Activated naive CD4-positive, alpha-beta T cell treated with anti-CD3 and anti-CD28 coated beads for 36 hours (primary cell): ENCODE measurements at regions not wholly inside any gene's neighbourhood (a gene's known extent, or its start where the extent isn't known, plus 50 kb on each side); places are given as distances from the start of the nearest gene placed in this dataset.

Experiments
- CTCF ChIA-PET: fragments of 350-600 bp; sonication (Branson Sonifier 250); formaldehyde crosslinking; loops from one replicate; lab custom pipeline; 2021; ENCODE audit warnings: antibody characterized with exemption; lab: Charles Lee
- DNase-seq: peaks from one replicate; pipeline ENCODE4 v3.0.0-alpha.2; 2020
- H3K27ac Mint-ChIP-seq: one replicate; pipeline ENCODE4 v1.8.0; 2021; ENCODE audit warnings: mild to moderate bottlenecking, mixed read lengths
- H3K27me3 Mint-ChIP-seq: one replicate; pipeline ENCODE4 v1.8.0; 2021; ENCODE audit warnings: low read depth, mixed read lengths
- H3K36me3 Mint-ChIP-seq: one replicate; pipeline ENCODE4 v1.8.0; 2021; ENCODE audit warnings: low read depth, mixed read lengths
- H3K4me1 Mint-ChIP-seq: one replicate; pipeline ENCODE4 v1.8.0; 2021; ENCODE audit warnings: low read depth, mixed read lengths
- H3K4me3 Mint-ChIP-seq: one replicate; pipeline ENCODE4 v1.8.0; 2021; ENCODE audit warnings: mild to moderate bottlenecking, moderate library complexity, mixed read lengths
- H3K9me3 Mint-ChIP-seq: one replicate; pipeline ENCODE4 v1.8.0; 2021; ENCODE audit warnings: mixed read lengths
- intact Hi-C: fragments of 100-400 bp; cut with micrococcal nuclease; formaldehyde crosslinking; loops from one replicate; pipeline ENCODE4 v1.15.1; 2023

DNA sequence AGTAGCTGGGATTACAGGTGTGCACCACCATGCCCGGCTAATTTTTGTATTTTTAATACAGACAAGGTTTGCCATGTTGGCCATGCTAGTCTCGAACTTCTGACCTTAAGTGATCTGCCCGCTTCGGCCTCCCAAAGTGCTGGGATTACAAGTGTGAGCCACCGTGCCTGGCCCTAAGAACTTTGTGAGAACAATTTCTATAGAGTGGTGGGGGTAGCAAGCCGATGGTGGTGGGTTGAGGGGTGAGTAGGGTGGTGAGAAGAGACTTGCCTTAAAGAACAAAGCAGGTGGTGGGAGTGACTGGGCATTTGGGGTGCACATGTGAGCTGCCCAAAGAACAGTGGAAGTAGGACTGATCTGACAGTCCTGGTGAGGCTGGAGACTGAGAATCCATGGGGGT, 76.0 kb upstream of the ASB18 start:
- Mint-ChIP-seq H3K27me3 (no peaks in the 10 kb centered on the region), H3K4me3 (no peak overlapping the region), H3K4me1 (no peaks in the 10 kb centered on the region), H3K36me3 (no peaks in the 10 kb centered on the region), H3K27ac (no peak overlapping the region), H3K9me3 (no peaks in the 10 kb centered on the region)
- CTCF ChIA-PET = no interaction called here
- DNase-seq = no peak
- intact Hi-C loops = no loop called here

DNA sequence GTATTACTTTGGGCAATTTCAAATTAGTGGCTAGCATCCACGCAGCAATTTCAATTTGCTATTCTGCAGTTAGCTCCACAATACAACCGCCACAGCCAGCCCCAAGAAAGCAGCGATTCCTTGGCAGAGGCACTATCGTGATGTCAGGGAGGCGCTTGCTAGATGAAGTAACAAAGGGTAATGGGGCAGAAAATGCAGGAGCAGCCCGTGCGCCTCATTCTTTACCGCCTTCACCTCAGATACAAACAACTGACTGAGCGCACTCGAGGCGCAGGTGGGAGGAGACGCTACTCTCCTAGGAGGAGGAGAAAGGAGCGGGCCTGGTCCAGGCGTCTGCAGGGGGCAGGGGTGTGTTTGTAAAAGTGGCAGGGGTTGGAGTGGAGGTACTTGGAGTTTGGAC, 76.9 kb upstream of the ASB18 start:
- DNase-seq = no peak
- Mint-ChIP-seq H3K27me3 (no peaks in the 10 kb centered on the region), H3K36me3 (no peaks in the 10 kb centered on the region), H3K27ac (no peak overlapping the region), H3K4me3 (no peak overlapping the region), H3K4me1 (no peaks in the 10 kb centered on the region), H3K9me3 (no peaks in the 10 kb centered on the region)
- CTCF ChIA-PET = no interaction called here
- intact Hi-C loops = no loop called here

DNA sequence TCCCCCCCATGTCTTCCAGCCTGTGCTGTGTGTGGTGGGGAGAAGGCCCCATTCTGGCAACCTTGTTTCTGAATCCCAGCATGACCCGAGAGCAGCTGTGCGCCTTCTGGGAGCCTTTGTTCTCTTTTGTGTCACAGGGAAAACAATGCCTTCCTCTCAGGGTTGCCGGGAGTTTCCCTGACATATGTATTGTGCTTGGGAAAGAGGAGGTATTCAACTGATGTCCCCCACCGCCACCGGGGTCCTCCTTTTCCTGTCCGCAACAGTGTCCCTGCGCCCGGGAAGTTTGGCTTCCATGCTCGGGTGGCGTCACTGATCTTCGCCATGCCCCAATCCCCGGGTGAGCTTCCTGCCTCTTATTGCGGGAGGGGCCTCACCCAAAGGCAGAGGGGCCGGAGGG, 77.5 kb upstream of the ASB18 start:
- no peaks in the 10 kb centered on the region for H3K9me3 Mint-ChIP-seq
- H3K36me3 Mint-ChIP-seq = no peaks in the 10 kb centered on the region
- no peak for DNase-seq
- intact Hi-C loops = no loop called here
- H3K4me1 Mint-ChIP-seq = no peaks in the 10 kb centered on the region
- CTCF ChIA-PET = no interaction called here
- no peak overlapping the region for H3K4me3 Mint-ChIP-seq
- H3K27me3 Mint-ChIP-seq = no peaks in the 10 kb centered on the region
- no peak overlapping the region for H3K27ac Mint-ChIP-seq

DNA sequence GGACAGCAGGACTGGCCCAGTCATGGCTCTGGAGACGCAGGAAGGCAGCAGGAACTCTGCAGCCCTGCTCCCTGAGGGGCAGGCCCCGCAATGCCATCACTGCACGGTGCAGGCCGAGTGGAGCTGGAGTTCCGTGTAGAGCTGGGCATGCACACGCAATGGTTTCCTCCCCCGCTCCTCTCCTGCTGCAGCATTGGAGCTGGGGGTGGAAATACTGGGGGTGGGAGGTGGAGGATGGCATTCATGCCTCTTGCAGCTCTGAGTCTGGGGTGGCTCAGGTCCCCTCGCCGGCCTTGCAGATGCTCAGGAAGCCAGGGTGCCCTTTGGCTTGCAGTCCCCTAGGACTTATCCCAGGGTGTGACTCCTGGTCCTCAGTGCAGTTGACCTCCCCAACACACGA, 78.3 kb upstream of the ASB18 start:
- H3K9me3 Mint-ChIP-seq = no peaks in the 10 kb centered on the region
- DNase-seq = no peak
- intact Hi-C loops = no loop called here
- no peak overlapping the region for H3K27ac Mint-ChIP-seq
- no peaks in the 10 kb centered on the region for H3K4me1 Mint-ChIP-seq
- no peak overlapping the region for H3K4me3 Mint-ChIP-seq
- H3K27me3 Mint-ChIP-seq = no peaks in the 10 kb centered on the region
- H3K36me3 Mint-ChIP-seq = no peaks in the 10 kb centered on the region
- CTCF ChIA-PET = interaction anchor here (0.7 to 1.3 kb wide), 3 partner anchors 10 to 170 kb away, joined by 3 to 5 read pairs (median 4); no protein-coding TSS in a partner anchor

DNA sequence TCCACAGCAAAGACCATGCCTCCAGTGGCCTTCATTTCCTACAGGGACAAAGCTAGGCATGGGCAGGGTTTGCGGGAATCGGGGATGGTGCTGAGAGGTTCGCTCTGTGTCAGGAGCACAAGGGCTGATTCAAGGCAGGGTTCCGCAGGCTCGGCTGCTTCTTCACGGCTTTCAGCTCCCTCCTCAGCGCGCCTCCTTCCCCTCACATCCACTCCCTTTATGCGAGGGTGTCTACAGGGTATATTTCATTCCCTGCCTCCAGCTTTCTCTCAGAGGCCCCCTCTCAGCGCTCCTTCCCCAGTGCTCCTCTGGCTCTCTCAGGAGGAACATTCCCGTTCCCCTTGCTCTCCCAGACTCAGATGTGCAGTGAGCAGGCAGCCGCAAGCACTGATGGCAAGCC, 78.7 kb upstream of the ASB18 start:
- intact Hi-C loops = loop anchor here (1.0 kb wide), 1 partner anchor 729 kb away; no protein-coding TSS in a partner anchor
- Mint-ChIP-seq H3K4me3 (no peak overlapping the region), H3K9me3 (no peaks in the 10 kb centered on the region), H3K27ac (no peak overlapping the region), H3K27me3 (no peaks in the 10 kb centered on the region), H3K4me1 (no peaks in the 10 kb centered on the region), H3K36me3 (no peaks in the 10 kb centered on the region)
- DNase-seq = no peak
- CTCF ChIA-PET = interaction anchor here (0.7 to 1.3 kb wide), 3 partner anchors 10 to 169 kb away, joined by 3 to 5 read pairs (median 4); no protein-coding TSS in a partner anchor

DNA sequence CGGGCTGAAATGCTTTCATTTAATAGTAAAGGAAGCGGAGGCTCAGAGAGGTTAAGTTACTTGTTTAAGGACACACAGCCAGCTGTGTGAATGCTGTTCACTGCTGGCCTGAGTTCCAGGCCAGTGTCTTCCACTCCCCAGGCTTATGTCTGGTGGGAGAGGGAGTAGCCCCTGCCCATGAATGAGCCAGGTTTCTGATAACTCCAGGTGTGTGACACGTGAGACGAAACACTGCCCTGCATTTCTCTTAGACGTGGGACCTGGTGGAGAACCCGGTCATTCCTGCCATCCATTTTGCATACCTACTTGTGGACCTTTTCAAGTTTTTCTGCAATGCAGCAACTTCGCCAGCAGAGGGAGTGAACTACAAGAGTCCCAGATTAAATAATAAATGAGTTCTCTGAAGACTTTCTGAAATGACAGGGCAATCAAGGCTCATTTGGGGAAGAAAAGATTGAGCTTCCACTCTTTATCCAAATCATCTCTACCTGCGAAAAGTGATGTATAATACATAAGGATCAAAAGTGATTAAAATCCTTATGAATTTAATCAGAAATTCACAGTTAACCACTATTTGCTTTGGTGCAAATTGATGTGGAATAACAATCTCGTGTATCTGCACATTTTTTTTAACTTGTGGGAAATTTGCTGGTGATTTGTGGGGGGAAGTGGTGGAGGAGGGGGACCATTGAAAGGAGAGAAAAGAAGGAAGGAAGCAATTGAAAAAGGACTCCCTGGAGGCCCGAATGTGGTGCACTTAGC, 79.4 kb upstream of the ASB18 start:
- intact Hi-C loops = loop anchor here (1.0 kb wide), 1 partner anchor 729 kb away; no protein-coding TSS in a partner anchor
- Mint-ChIP-seq H3K9me3 (no peaks in the 10 kb centered on the region), H3K36me3 (no peaks in the 10 kb centered on the region), H3K4me3 (no peak overlapping the region), H3K4me1 (no peaks in the 10 kb centered on the region), H3K27me3 (no peaks in the 10 kb centered on the region), H3K27ac (no peak overlapping the region)
- peak; percentile 70 for DNase-seq
- CTCF ChIA-PET = interaction anchor here (0.7 to 1.3 kb wide), 3 partner anchors 9 to 169 kb away, joined by 3 to 5 read pairs (median 3); no protein-coding TSS in a partner anchor

DNA sequence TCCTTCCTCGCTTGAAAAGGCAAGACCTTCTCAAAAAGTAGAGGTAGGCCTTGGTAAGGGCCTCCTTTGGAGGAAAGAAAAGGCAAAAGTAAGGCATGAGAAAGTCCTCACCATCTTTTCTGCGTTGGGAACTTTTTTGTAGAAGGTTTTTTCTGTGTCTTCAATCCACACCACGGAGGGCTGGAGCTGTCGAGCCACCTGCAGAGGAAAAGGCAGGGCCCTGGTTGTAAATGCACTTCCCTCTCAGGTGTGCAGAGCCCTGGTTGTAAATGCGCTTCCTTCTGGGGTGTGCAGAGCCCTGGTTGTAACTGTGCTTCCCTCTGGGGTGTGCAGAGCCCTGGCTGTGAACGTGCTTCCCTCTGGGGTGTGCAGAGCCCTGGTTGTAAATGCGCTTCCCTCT, 80.2 kb upstream of the ASB18 start:
- no peaks in the 10 kb centered on the region for H3K27me3 Mint-ChIP-seq
- no peaks in the 10 kb centered on the region for H3K9me3 Mint-ChIP-seq
- H3K27ac Mint-ChIP-seq = no peak overlapping the region
- no peaks in the 10 kb centered on the region for H3K36me3 Mint-ChIP-seq
- intact Hi-C loops = no loop called here
- no peaks in the 10 kb centered on the region for H3K4me1 Mint-ChIP-seq
- no peak for DNase-seq
- H3K4me3 Mint-ChIP-seq = no peak overlapping the region
- CTCF ChIA-PET = no interaction called here

DNA sequence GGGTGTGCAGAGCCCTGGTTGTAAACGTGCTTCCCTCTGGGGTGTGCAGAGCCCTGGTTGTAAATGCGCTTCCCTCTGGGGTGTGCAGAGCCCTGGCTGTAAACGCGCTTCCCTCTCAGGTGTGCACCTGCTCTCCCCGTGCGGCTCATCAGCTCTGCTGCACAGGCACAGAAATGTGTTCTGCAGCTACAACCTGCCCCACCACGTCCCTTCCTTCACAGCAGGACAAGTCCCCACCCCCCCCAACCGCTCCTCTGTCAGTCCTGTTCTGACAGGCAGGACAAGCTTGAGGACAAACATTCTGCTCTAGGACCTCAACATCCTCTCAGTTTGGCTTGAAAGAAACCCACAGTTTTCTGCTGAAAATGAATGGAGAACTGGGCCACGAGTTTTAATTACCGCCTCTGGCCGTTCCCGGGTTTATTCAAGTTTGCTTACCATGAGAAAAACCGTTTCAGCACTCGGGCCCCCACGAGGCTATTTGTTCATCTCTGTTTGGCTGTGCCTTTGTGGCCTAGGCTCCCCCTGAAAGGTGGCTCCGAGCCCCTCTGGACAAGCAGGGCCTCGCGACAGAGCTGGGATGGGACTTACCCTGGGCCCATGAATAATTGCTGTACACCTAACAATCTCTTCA, 81.0 kb upstream of the ASB18 start:
- H3K4me3 Mint-ChIP-seq = no peak overlapping the region
- CTCF ChIA-PET = no interaction called here
- H3K36me3 Mint-ChIP-seq = no peaks in the 10 kb centered on the region
- no peaks in the 10 kb centered on the region for H3K9me3 Mint-ChIP-seq
- no peaks in the 10 kb centered on the region for H3K4me1 Mint-ChIP-seq
- intact Hi-C loops = no loop called here
- no peak for DNase-seq
- no peak overlapping the region for H3K27ac Mint-ChIP-seq
- H3K27me3 Mint-ChIP-seq = no peaks in the 10 kb centered on the region

DNA sequence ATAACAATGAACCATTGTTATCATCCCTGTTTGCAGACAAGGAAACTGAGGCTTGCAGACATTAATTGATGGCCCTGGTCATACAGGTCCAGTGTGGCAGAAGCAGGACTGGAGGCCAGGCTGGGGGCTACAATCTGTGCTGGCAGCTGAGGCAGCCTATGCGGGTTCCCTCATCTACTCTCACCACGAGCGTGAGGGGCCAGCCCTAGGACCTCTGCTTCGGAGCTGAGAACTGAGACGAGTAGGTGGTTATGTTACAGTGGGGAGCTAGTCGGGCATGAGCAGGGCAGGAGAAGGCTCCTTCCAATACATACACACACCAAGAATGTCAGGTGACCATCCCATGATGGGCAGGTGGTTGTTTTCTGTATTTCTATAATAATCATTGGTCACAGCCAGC, 82.2 kb upstream of the ASB18 start:
- Mint-ChIP-seq H3K27me3 (no peaks in the 10 kb centered on the region), H3K36me3 (no peaks in the 10 kb centered on the region), H3K4me1 (no peaks in the 10 kb centered on the region), H3K27ac (no peak overlapping the region), H3K9me3 (no peaks in the 10 kb centered on the region), H3K4me3 (no peak overlapping the region)
- intact Hi-C loops = no loop called here
- DNase-seq = no peak
- CTCF ChIA-PET = no interaction called here

DNA sequence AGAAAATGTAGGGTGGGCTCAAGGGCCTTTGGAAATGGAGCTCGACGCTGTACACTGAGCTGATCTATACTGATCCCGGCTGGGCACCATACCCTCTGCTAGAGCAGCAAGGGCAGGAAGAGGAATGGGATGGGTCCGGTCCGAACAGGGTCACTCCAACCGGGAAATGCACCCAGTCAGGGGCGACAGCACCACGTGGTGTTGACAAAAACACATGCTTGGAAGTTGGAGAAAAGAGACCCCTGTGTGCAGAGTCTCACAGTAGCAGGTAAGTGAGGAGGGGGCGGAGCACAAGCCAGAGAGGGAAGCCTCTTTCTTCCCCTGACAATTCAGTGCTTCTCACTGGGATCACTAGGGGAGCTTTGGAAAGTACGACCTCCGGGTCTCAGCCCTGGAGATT, 84.1 kb upstream of the ASB18 start:
- intact Hi-C loops = no loop called here

DNA sequence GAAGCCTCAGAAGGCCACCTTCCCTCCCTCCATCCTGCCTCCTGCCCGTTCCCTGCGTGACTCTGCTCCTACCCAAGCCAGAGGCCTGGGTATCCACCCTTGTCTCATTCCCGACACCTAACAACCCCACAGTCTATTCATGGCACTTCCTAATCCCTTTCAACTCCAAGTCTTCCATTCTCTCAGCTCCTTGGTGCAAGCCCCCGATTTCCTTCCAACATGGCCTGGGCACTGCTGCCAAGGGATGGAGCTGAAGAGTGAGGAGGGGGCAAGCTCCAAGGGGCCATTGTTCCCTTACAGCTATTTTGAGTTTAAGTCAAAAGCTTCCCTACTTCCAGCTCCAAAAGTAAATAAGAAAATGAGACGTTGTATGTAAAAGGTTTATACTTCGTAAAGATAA, 84.8 kb upstream of the ASB18 start:
- Mint-ChIP-seq H3K4me1 (no peaks in the 10 kb centered on the region), H3K27ac (no peak overlapping the region), H3K4me3 (no peak overlapping the region), H3K9me3 (no peaks in the 10 kb centered on the region), H3K27me3 (no peaks in the 10 kb centered on the region), H3K36me3 (no peaks in the 10 kb centered on the region)
- no peak for DNase-seq
- intact Hi-C loops = no loop called here
- CTCF ChIA-PET = interaction anchor here (0.9 to 1.9 kb wide), 2 partner anchors 14 to 220 kb away, joined by 3 to 15 read pairs; partner anchors contain the start of gene ACKR3

More for the DNA sequence above, 84.1 kb upstream of the ASB18 start:
- no peaks in the 10 kb centered on the region for H3K27me3 Mint-ChIP-seq
- H3K9me3 Mint-ChIP-seq = no peaks in the 10 kb centered on the region
- H3K36me3 Mint-ChIP-seq = no peaks in the 10 kb centered on the region
- DNase-seq = no peak
- H3K4me3 Mint-ChIP-seq = no peak overlapping the region
- H3K27ac Mint-ChIP-seq = no peak overlapping the region
- CTCF ChIA-PET = interaction anchor here (0.6 to 1.9 kb wide), 6 partner anchors 14 to 710 kb away, joined by 3 to 15 read pairs (median 4); partner anchors contain the start of gene ACKR3
- no peaks in the 10 kb centered on the region for H3K4me1 Mint-ChIP-seq

DNA sequence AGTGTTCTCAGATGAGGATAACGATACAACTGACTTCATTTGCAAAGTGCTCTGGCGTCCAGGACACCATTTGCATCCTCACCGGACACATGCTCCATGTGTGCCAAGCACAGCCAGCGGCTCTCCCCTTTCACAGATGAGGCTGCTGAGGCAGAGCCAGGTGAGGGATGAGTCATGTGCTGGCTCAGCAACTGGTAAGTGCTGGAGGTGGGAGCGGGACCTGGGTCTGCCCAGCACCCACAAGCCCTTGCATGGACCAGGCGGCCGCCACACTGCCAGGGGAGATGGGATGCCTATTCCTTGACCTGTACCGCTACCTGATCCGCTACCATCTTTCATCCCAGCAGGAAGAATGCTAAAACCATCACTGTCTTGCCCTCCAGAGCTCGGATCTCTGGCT, 86.2 kb upstream of the ASB18 start:
- DNase-seq = no peak
- CTCF ChIA-PET = interaction anchor here (0.5 kb wide), 1 partner anchor 161 kb away, joined by 3 read pairs; no protein-coding TSS in a partner anchor
- intact Hi-C loops = no loop called here
- Mint-ChIP-seq H3K36me3 (no peaks in the 10 kb centered on the region), H3K27ac (no peak overlapping the region), H3K27me3 (no peaks in the 10 kb centered on the region), H3K9me3 (no peaks in the 10 kb centered on the region), H3K4me3 (no peak overlapping the region), H3K4me1 (no peaks in the 10 kb centered on the region)
